ENCODE measurements at regions not wholly inside any gene's neighbourhood (a gene's known extent, or its start where the extent isn't known, plus 50 kb on each side); places are given as distances from the start of the nearest gene placed in this dataset.

DNA sequence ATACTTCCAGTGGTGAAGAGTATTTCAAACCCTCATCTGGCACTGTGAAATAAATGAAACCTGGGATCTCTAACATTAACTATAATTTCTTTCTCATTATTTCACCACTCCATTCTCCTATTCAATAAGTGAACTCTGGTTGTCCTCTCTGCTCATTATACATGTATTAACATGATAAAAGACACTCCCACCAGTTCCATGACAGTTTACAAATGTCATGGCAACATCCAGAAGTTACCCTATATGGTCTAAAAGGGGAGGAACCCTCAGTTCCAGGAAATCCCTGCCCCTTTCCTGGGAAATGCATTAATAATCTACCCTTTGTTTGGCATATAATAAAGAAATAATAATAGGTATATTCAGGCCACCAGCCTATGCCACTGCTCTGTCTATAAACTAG is 62.7 kb upstream of the BRINP3 start:
- FAIRE-seq (no peak), DNase-seq (ENCODE audit: low spot score) (no peak)

DNA sequence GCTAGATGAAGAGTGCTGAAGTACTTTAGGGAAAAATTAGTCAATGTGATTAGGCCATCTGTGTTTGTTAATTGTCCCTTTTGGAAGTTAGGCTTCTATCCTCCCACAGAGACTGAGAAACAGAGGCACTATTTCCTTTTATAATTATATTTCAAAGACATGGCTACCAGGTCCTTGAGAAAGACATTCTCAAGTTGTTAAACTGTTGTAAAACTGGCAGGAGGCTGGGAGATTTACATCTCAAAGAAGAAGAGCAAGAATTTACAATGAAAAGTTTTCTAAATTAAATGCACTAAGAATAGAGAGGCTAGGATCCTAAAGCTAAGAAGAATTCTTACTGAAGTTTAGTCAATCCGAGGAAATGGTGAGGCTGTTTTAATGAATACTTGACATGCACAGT is 74.0 kb upstream of the BRINP3 start:
- FAIRE-seq = no peak
- no peak for DNase-seq (ENCODE audit: low spot score)

DNA sequence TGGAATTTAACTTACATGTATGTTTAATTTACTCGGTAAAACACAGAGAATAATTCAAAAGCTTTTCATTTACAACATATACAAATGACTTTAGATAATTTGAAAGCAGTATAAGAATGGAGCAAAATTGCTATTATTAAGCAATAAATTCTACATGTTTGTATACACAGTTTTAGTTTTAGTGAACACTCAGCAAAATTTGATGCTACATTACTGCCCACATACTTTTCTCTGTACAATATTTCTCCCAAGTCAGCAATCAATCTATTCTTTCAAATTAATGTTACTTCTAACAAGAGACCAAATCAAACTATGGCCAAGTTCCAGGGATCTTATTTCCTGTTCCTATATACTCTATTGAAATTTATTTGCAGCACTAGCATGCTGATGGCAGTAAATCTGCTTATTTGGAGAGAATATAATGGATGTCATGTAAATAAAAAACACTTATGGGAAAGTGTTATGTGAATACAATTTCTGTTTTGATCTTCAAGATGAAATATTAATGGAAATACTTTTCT is 82.6 kb upstream of the BRINP3 start:
- FAIRE-seq (no peak), DNase-seq (ENCODE audit: low spot score) (no peak)

DNA sequence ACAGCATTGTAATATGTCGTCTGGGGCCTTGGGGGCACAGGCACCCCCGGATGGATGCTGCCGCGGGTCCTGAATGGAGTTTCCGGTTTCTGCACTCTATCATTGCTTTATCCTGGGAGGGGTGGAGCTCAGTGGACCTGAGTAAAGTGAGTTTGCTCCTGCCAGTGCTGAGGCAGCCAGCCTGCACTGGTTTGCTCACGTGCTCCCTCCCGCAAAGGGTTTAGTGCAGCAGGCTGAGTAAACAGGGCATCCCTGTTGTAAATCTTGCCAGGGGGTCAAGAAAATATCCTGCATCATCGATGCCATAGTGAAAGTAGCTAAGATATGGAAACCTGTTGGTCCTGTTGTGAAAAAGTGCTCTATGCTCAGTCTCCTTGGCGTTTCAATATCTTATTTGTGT is 85.6 kb upstream of the BRINP3 start:
- DNase-seq (ENCODE audit: low spot score) = no peak
- no peak for FAIRE-seq

DNA sequence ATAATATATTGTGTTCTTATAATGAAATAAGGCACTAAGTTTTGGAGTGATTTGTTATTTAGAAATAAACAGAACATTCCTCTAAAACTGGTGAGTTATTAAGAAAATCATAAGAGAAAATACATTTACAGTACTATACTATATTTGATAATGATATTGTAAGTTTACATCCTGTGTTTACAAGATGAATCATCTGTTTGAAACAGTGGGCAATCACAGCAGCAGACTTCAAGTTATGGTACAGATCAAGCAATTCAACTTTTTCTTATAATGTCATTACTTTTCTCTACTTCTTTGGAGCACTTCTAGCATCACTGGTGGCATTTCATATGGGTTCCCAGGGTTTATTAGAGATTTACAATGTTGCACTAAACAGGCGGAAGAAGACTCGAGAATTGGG is 86.5 kb upstream of the BRINP3 start:
- no peak for FAIRE-seq
- no peak for DNase-seq (ENCODE audit: low spot score)

DNA sequence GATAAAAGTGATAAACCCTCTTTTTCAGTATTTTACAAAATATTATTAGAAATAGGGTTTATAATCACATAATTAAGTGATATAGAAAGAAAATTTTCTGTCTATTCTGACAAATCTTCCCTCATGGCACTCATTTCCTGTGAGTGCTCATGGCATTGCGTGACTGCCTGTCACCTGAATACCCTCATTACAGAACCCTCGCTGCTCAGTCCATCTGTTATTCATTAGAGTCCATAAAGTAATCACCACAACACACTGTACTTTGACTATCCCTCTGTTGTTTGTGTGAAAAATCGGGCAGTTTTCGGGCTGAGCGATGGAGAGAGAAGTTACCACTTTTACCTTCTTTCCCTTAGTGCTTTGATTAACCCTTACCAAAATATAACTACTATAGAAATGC is 100.4 kb upstream of the BRINP3 start:
- FAIRE-seq (no peak), DNase-seq (ENCODE audit: low spot score) (no peak)

GRCh38 chr1:190578526-190578925 is 100.9 kb upstream of the BRINP3 start:
- FAIRE-seq (no peak), DNase-seq (ENCODE audit: low spot score) (no peak)

GRCh38 chr1:190579552-190580193 is 102.0 kb upstream of the BRINP3 start:
- no peak for DNase-seq (ENCODE audit: low spot score)
- no peak for FAIRE-seq

DNA sequence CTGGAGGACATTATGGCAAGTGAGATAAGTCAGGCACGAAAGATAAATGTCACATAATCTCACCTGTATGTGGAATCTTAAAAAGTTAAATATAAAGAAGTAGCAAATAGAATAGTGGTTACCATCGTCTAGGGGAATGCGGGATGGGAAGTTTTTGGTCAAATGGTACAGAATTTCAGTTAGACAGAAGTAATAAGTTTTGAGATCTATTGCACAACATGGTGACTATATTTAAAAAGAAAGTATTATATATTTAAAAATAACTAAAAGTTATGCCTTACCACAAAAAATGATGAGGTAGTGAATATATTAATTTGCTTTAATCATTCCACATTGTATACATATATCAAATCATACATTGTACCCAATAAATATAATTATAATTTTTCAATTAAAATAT is 106.2 kb upstream of the BRINP3 start:
- FAIRE-seq (no peak), DNase-seq (ENCODE audit: low spot score) (no peak)

GRCh38 chr1:190588424-190588823 is 110.8 kb upstream of the BRINP3 start:
- DNase-seq (ENCODE audit: low spot score) = no peak
- no peak for FAIRE-seq

DNA sequence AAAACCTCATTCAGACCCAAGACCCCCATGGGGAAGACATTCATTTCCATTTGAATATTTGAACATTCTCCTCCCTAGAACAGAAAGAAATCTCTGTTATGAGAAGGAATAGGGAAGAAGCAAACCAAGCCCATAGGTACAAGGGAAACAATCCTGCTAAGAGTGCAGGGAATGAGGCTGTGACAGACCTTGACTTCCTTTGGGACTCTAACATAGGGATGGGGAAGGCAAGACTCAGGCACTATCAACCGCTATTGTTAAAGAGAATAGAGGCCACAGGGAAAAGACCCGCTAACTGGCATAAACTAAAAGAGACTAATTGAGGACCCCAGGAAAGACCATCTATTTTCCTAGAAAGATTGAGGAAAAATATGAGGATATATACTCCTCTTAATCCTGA is 117.8 kb upstream of the BRINP3 start:
- no peak for FAIRE-seq

GRCh38 chr1:190597294-190597693 is 119.6 kb upstream of the BRINP3 start:
- no peak for DNase-seq (ENCODE audit: low spot score)
- FAIRE-seq = no peak

More for the DNA sequence above, 117.8 kb upstream of the BRINP3 start:
- no peak for DNase-seq (ENCODE audit: low spot score)

GRCh38 chr1:190599670-190600069 is 122.0 kb upstream of the BRINP3 start:
- DNase-seq (ENCODE audit: low spot score) = no peak
- no peak for FAIRE-seq

DNA sequence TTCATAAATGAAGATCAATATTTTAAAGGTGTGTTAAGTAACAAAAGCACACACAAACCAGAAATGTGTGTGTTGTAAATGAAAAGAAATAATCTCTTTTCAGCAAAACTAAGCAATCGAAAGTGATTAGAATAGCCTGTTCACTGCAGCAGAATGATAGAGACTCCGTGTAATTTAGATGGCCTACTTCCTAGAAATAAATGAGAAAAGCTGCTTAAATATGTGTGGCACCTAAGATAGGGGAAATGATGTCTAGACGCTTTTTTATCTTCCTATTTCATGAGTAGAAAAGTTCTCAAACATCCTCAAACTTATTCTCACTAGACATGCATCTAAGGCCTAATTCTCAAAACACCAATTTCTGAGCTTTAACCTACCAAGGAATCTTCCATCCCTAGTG is 124.7 kb upstream of the BRINP3 start:
- DNase-seq (ENCODE audit: low spot score) (no peak), FAIRE-seq (no peak)

DNA sequence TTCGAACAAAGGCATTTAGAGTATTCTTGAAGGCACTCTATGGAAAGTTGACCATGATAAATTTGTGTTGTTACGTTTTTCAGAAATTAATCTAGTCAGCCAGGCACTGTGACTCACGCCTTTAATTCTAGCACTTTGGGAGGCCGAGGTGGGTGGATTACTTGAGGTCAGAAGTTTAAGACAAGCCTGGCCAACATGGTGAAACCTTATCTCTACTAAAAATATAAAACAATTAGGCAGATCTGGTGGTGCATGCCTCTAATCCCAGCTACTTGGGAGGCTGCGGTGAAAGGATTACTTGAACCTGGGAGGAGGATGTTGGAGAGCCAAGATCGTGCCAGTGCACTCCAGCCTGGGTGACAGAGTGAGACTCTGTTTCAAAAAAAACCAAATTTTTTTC is 130.6 kb upstream of the BRINP3 start:
- no peak for FAIRE-seq
- no peak for DNase-seq (ENCODE audit: low spot score)

- FAIRE-seq = no peak
- DNase-seq (ENCODE audit: low spot score) = no peak
These were observed 138.2 kb upstream of the BRINP3 start for GRCh38 chr1:190615818-190616217.

GRCh38 chr1:190616235-190616634 is 138.6 kb upstream of the BRINP3 start:
- FAIRE-seq (no peak), DNase-seq (ENCODE audit: low spot score) (no peak)

DNA sequence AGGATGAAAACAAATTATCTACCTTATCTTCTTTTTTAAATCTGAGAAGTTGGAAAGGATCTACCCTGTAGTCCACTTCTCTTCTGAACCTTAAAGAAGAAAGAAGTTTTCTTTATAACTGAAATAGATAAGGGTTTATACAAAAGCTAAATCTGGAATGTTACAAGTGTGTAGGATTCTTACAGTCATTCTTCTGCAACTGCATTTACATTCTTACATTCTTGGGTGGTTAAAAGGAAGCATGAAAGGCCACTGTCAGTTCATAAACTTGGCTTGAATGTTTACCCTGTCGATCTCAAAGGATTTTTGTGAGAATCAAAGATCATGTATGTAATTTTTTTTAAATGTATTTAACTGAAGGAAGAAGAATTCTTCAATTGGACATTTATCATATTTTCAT is 142.1 kb upstream of the BRINP3 start:
- DNase-seq (ENCODE audit: low spot score) = no peak
- FAIRE-seq = no peak

- DNase-seq (ENCODE audit: low spot score) = no peak
- FAIRE-seq = no peak
These were observed 155.8 kb upstream of the BRINP3 start for GRCh38 chr1:190633488-190633887.

GRCh38 chr1:190634134-190634533 is 156.5 kb upstream of the BRINP3 start:
- FAIRE-seq (no peak), DNase-seq (ENCODE audit: low spot score) (no peak)

DNA sequence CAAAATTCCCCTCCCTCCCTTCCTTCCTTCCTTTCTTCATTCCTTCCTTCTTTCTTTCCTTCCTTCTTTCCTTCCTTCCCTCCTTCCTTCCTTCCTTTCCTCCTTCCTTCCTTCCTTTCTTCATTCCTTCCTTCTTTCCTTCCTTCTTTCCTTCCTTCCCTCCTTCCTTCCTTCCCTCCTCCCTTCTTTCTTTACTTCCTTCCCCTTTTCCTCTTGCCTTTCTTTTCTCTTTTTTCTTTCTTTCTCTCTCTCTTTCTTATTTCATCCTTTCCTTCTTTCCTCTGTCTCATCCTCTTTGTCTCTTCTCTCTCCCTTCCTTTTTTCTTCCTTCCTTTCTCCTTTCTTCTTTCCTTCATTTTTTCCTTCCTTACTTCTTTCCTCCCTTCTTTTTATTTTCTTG is 171.9 kb upstream of the BRINP3 start:
- DNase-seq (ENCODE audit: low spot score) (no peak), FAIRE-seq (no peak)

DNA sequence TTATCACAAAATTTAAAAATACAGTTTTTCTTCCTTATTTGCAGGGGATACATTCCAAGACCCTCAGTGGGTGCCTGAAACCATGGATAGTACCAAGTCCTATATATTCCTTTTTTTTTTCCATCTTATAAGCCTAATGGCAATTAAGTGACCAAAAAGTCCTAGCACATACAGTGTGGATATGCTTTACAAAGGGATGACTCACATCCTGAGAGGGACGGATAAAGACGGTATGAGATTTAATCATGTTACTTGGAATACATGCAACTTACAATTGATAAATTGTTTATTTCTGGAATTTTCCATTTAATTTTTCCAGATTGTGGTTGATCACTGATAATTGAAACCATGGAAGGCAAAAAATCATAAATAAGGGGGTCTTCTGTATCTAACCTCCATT is 181.2 kb upstream of the BRINP3 start:
- FAIRE-seq = no peak

DNA sequence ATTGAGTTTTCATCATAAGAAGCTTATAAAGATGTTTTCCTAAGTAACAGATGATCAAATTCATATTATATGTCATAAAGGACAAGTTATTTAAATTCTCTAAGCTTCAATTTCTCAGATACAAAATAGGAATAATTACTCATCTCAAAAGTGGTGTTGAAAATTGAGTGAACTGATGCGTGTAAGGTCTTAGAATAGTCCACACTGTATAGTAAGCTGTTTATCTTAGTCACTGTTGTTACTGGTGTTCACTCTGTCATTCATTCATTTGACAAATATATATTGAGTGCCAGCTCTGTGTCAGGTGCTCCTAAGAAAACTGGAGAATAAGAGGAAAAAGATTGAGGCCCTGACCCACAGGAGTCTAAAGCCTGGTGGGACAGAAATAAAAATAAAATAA is 186.3 kb upstream of the BRINP3 start:
- no peak for DNase-seq (ENCODE audit: low spot score)
- no peak for FAIRE-seq

More for the DNA sequence above, 181.2 kb upstream of the BRINP3 start:
- no peak for DNase-seq (ENCODE audit: low spot score)

DNA sequence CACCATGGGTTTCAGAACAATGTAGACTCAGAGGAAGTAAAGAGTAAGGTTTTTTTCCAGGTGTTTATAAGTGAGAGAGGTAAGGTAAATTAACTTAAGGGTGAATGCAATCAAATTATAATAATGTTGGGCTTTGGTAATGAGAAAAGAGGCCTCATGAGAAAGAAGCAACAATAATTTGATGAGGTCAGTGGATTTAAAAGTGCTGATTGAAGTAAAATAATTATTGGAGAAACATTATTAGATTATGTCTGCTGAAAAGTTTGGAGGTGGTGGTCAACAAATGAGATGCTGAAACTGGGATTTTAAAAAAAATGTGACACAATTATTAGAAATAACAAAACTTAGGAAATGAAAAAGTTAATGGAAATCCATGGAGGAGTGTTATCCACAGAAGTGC is 187.4 kb upstream of the BRINP3 start:
- FAIRE-seq (no peak), DNase-seq (ENCODE audit: low spot score) (no peak)
